ENCODE measurements at regions not wholly inside any gene's neighbourhood (a gene's known extent, or its start where the extent isn't known, plus 50 kb on each side); places are given as distances from the start of the nearest gene placed in this dataset.

DNA sequence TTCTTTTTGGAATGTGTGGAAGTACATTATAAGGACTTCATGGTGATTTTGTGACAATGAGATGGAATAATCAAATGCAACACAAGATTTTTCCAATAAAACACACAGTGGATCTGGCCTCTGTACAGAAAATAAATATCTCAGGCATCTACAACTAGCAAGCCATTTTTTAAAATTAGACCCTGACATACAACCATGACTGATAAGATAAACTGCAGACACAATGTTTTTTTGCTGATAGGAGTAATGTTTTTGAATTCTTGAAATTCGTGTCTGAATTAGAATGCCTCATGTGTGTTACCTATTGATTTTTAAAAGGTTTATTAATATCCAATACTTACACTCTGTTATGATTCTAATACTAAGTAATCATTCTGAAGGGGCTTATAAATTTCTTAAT lies 328.1 kb downstream of the HGF start:
- TF ChIP-seq YY1 (IDR thresholded peaks at IDR 0.05; ENCODE audit: insufficient read depth, insufficient read length): no peak
- no peak for TF ChIP-seq SUZ12 (IDR thresholded peaks at IDR 0.05; ENCODE audit: extremely low read depth, insufficient read depth, insufficient read length)
- TF ChIP-seq ZNF274 (IDR thresholded peaks at IDR 0.05; ENCODE audit: low read depth, low read length): no peak
